A549 (cell line): ENCODE measurements at regions not wholly inside any gene's neighbourhood (a gene's known extent, or its start where the extent isn't known, plus 50 kb on each side); places are given as distances from the start of the nearest gene placed in this dataset.

Experiments
- BHLHE40 ChIP-seq: IDR thresholded peaks from 2 replicates; pipeline ENCODE4 v1.6.1; 2012; ENCODE audit warnings: low read depth, low read length, inconsistent platforms
- CHD4 ChIP-seq: fragments of 200-600 bp; sonication (generic); IDR thresholded peaks from 2 replicates; pipeline ENCODE4 v1.6.1; 2016; ENCODE audit warnings: antibody characterized with exemption, mild to moderate bottlenecking, borderline replicate concordance
- EP300 ChIP-seq, 2 experiments: fragments of >200 bp; sonication (Bioruptor Twin); formaldehyde crosslinking; IDR thresholded peaks; 2 replicates in 1 of 2; 3 replicates in 1 of 2; pipeline ENCODE4 v1.6.1; 2016 to 2017
- HDAC2 ChIP-seq: fragments of 200-600 bp; sonication (generic); IDR thresholded peaks from 2 replicates; pipeline ENCODE4 v1.6.1; 2016
- MAX ChIP-seq: IDR thresholded peaks from 2 replicates; pipeline ENCODE4 v1.6.1; 2012
- NR3C1 ChIP-seq: fragments of >200 bp; sonication (Bioruptor Twin); formaldehyde crosslinking; IDR thresholded peaks from 3 replicates; pipeline ENCODE4 v1.6.1; 2017
- RCOR1 ChIP-seq: fragments of 150-350 bp; IDR thresholded peaks from 2 replicates; pipeline ENCODE4 v1.6.1; 2014; ENCODE audit warnings: antibody characterized with exemption, low read length, low read depth
- TF ChIP-seq, protein P1 (sequence below): fragments of >200 bp; sonication (Bioruptor Twin); formaldehyde crosslinking; IDR thresholded peaks from 3 replicates; pipeline ENCODE4 v1.5.1; 2016
- TF ChIP-seq, protein P2 (sequence below): fragments of 200-600 bp; sonication (generic); IDR thresholded peaks from 2 replicates; pipeline ENCODE4 v1.6.1; 2016; ENCODE audit warnings: antibody characterized with exemption, mild to moderate bottlenecking, moderate library complexity

DNA sequence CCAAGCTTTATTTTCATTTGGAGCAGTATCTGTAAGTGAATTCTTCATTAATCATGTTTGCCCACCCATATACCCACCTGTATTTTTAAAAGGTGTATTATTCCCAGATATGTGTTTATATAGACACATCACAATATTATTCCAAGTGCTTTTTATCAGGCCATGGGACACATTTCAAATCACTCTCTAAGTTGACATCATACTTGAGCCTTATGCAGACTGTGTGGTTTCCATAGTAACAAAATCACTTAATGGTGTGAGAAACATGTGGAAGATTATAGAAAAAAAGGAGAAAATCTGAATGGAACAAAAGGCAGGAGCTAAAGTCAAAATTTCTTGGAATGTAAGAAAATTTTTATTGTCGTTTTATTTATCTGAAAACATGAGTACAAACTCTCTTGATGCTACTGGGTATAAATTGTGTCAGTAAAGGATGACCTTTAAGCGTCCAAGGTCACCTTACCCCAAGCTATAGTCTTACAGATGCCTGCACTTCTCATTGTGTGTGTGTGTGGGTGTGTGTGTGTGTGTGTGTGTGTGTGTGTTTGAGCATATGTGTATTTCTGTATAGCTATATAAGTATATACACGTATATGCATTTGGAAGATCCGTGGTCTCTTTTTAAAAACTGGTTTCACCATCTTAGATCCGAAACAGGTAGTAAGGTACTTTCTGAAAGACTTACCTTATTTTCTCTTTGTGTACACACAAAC, 79.8 kb upstream of the CCN6 start:
- no peak for TF ChIP-seq CHD4
- no peak for TF ChIP-seq RCOR1
- TF ChIP-seq, protein P1, sequence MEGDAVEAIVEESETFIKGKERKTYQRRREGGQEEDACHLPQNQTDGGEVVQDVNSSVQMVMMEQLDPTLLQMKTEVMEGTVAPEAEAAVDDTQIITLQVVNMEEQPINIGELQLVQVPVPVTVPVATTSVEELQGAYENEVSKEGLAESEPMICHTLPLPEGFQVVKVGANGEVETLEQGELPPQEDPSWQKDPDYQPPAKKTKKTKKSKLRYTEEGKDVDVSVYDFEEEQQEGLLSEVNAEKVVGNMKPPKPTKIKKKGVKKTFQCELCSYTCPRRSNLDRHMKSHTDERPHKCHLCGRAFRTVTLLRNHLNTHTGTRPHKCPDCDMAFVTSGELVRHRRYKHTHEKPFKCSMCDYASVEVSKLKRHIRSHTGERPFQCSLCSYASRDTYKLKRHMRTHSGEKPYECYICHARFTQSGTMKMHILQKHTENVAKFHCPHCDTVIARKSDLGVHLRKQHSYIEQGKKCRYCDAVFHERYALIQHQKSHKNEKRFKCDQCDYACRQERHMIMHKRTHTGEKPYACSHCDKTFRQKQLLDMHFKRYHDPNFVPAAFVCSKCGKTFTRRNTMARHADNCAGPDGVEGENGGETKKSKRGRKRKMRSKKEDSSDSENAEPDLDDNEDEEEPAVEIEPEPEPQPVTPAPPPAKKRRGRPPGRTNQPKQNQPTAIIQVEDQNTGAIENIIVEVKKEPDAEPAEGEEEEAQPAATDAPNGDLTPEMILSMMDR: no peak
- no peak for TF ChIP-seq HDAC2
- TF ChIP-seq, protein P2, sequence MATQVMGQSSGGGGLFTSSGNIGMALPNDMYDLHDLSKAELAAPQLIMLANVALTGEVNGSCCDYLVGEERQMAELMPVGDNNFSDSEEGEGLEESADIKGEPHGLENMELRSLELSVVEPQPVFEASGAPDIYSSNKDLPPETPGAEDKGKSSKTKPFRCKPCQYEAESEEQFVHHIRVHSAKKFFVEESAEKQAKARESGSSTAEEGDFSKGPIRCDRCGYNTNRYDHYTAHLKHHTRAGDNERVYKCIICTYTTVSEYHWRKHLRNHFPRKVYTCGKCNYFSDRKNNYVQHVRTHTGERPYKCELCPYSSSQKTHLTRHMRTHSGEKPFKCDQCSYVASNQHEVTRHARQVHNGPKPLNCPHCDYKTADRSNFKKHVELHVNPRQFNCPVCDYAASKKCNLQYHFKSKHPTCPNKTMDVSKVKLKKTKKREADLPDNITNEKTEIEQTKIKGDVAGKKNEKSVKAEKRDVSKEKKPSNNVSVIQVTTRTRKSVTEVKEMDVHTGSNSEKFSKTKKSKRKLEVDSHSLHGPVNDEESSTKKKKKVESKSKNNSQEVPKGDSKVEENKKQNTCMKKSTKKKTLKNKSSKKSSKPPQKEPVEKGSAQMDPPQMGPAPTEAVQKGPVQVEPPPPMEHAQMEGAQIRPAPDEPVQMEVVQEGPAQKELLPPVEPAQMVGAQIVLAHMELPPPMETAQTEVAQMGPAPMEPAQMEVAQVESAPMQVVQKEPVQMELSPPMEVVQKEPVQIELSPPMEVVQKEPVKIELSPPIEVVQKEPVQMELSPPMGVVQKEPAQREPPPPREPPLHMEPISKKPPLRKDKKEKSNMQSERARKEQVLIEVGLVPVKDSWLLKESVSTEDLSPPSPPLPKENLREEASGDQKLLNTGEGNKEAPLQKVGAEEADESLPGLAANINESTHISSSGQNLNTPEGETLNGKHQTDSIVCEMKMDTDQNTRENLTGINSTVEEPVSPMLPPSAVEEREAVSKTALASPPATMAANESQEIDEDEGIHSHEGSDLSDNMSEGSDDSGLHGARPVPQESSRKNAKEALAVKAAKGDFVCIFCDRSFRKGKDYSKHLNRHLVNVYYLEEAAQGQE: no peak
- TF ChIP-seq NR3C1: no peak
- no peak for TF ChIP-seq MAX
- TF ChIP-seq BHLHE40: no peak
- TF ChIP-seq EP300 (IDR thresholded peaks at IDR 0.05): no peak
